ENCODE measurements at regions not wholly inside any gene's neighbourhood (a gene's known extent, or its start where the extent isn't known, plus 50 kb on each side); places are given as distances from the start of the nearest gene placed in this dataset.

- no peak for DNase-seq (ENCODE audit: low read depth in 1 of 2, low spot score in 1 of 2)
- in situ Hi-C loops (cut with HindIII; ENCODE audit: low pct_unique_long_range_greater_than_20kb, low sequenced_read_pairs) = no loop called here
- TF ChIP-seq JUND (IDR thresholded peaks at IDR 0.05; ENCODE audit: low read depth) = no peak
These were observed 126.2 kb downstream of the LINC00237 start for GRCh38 chr20:20979934-20980333.

- no peak for TF ChIP-seq JUND (IDR thresholded peaks at IDR 0.05; ENCODE audit: low read depth)
- no peak for DNase-seq (ENCODE audit: low read depth in 1 of 2, low spot score in 1 of 2)
- in situ Hi-C loops (cut with HindIII; ENCODE audit: low pct_unique_long_range_greater_than_20kb, low sequenced_read_pairs) = no loop called here
These were observed 128.4 kb downstream of the LINC00237 start for GRCh38 chr20:20977786-20978185.

- TF ChIP-seq JUND (IDR thresholded peaks at IDR 0.05; ENCODE audit: low read depth) = no peak
- DNase-seq (ENCODE audit: low read depth in 1 of 2, low spot score in 1 of 2) = no peak
- in situ Hi-C loops (cut with HindIII; ENCODE audit: low pct_unique_long_range_greater_than_20kb, low sequenced_read_pairs) = no loop called here
These were observed 133.7 kb downstream of the LINC00237 start for GRCh38 chr20:20972490-20972889.

- DNase-seq (ENCODE audit: low read depth in 1 of 2, low spot score in 1 of 2) = no peak
- no peak for TF ChIP-seq JUND (IDR thresholded peaks at IDR 0.05; ENCODE audit: low read depth)
- in situ Hi-C loops (cut with HindIII; ENCODE audit: low pct_unique_long_range_greater_than_20kb, low sequenced_read_pairs) = no loop called here
These were observed 134.3 kb downstream of the LINC00237 start for GRCh38 chr20:20971810-20972209.

GRCh38 chr20:20970841-20971240 is 135.3 kb downstream of the LINC00237 start:
- DNase-seq (ENCODE audit: low read depth in 1 of 2, low spot score in 1 of 2) = no peak
- no peak for TF ChIP-seq JUND (IDR thresholded peaks at IDR 0.05; ENCODE audit: low read depth)
- in situ Hi-C loops (cut with HindIII; ENCODE audit: low pct_unique_long_range_greater_than_20kb, low sequenced_read_pairs) = no loop called here

- in situ Hi-C loops (cut with HindIII; ENCODE audit: low pct_unique_long_range_greater_than_20kb, low sequenced_read_pairs) = no loop called here
- no peak for TF ChIP-seq JUND (IDR thresholded peaks at IDR 0.05; ENCODE audit: low read depth)
- DNase-seq (ENCODE audit: low read depth in 1 of 2, low spot score in 1 of 2) = no peak
These were observed 136.4 kb downstream of the LINC00237 start for GRCh38 chr20:20969701-20970280.

- in situ Hi-C loops (cut with HindIII; ENCODE audit: low pct_unique_long_range_greater_than_20kb, low sequenced_read_pairs) = no loop called here
- DNase-seq (ENCODE audit: low read depth in 1 of 2, low spot score in 1 of 2) = no peak
- no peak for TF ChIP-seq JUND (IDR thresholded peaks at IDR 0.05; ENCODE audit: low read depth)
These were observed 138.5 kb downstream of the LINC00237 start for GRCh38 chr20:20967564-20968184.

- TF ChIP-seq JUND (IDR thresholded peaks at IDR 0.05; ENCODE audit: low read depth) = no peak
- in situ Hi-C loops (cut with HindIII; ENCODE audit: low pct_unique_long_range_greater_than_20kb, low sequenced_read_pairs) = no loop called here
- no peak for DNase-seq (ENCODE audit: low read depth in 1 of 2, low spot score in 1 of 2)
These were observed 140.0 kb downstream of the LINC00237 start for GRCh38 chr20:20966171-20966570.

- in situ Hi-C loops (cut with HindIII; ENCODE audit: low pct_unique_long_range_greater_than_20kb, low sequenced_read_pairs) = no loop called here
- no peak for TF ChIP-seq JUND (IDR thresholded peaks at IDR 0.05; ENCODE audit: low read depth)
These were observed 147.0 kb downstream of the LINC00237 start for GRCh38 chr20:20959031-20959755.

GRCh38 chr20:20956513-20956931 is 149.6 kb downstream of the LINC00237 start:
- in situ Hi-C loops (cut with HindIII; ENCODE audit: low pct_unique_long_range_greater_than_20kb, low sequenced_read_pairs) = no loop called here
- no peak for DNase-seq (ENCODE audit: low read depth in 1 of 2, low spot score in 1 of 2)
- TF ChIP-seq JUND (IDR thresholded peaks at IDR 0.05; ENCODE audit: low read depth) = no peak

More at GRCh38 chr20:20959031-20959755, 147.0 kb downstream of the LINC00237 start:
- no peak for DNase-seq (ENCODE audit: low read depth in 1 of 2, low spot score in 1 of 2)

GRCh38 chr20:20955892-20956291 is 150.3 kb downstream of the LINC00237 start:
- no peak for DNase-seq (ENCODE audit: low read depth in 1 of 2, low spot score in 1 of 2)
- no peak for TF ChIP-seq JUND (IDR thresholded peaks at IDR 0.05; ENCODE audit: low read depth)
- in situ Hi-C loops (cut with HindIII; ENCODE audit: low pct_unique_long_range_greater_than_20kb, low sequenced_read_pairs) = no loop called here

- DNase-seq (ENCODE audit: low read depth in 1 of 2, low spot score in 1 of 2) = no peak
- no peak for TF ChIP-seq JUND (IDR thresholded peaks at IDR 0.05; ENCODE audit: low read depth)
- in situ Hi-C loops (cut with HindIII; ENCODE audit: low pct_unique_long_range_greater_than_20kb, low sequenced_read_pairs) = no loop called here
These were observed 152.2 kb downstream of the LINC00237 start for GRCh38 chr20:20953738-20954618.

All from T47D (cell line).